Prostate gland (tissue), 2 donors: ENCODE measurements at regions not wholly inside any gene's neighbourhood (a gene's known extent, or its start where the extent isn't known, plus 50 kb on each side); places are given as distances from the start of the nearest gene placed in this dataset.

Experiments used
- POLR2A ChIP-seq: fragments of 450-650 bp; IDR thresholded peaks from one replicate; pipeline ENCODE4 v1.6.1; 2016; ENCODE audit warnings: antibody characterized with exemption, mild to moderate bottlenecking
- POLR2AphosphoS5 ChIP-seq: sonication (generic); formaldehyde crosslinking; IDR thresholded peaks from one replicate; pipeline ENCODE4 v1.6.1; 2017; ENCODE audit warnings: antibody characterized with exemption
- TF ChIP-seq, protein P1 (sequence below), 4 experiments: fragments of 200-600 bp in 2 of 4; fragments of 450-650 bp in 2 of 4; sonication (generic) in 2 of 4; IDR thresholded peaks; 1 replicate in 3 of 4; 2 replicates in 1 of 4; pipeline ENCODE4 v1.5.1; 2016 to 2019; ENCODE audit warnings: antibody characterized with exemption in 4 of 4, mild to moderate bottlenecking in 2 of 4, moderate library complexity in 2 of 4

- TF ChIP-seq, protein P1, sequence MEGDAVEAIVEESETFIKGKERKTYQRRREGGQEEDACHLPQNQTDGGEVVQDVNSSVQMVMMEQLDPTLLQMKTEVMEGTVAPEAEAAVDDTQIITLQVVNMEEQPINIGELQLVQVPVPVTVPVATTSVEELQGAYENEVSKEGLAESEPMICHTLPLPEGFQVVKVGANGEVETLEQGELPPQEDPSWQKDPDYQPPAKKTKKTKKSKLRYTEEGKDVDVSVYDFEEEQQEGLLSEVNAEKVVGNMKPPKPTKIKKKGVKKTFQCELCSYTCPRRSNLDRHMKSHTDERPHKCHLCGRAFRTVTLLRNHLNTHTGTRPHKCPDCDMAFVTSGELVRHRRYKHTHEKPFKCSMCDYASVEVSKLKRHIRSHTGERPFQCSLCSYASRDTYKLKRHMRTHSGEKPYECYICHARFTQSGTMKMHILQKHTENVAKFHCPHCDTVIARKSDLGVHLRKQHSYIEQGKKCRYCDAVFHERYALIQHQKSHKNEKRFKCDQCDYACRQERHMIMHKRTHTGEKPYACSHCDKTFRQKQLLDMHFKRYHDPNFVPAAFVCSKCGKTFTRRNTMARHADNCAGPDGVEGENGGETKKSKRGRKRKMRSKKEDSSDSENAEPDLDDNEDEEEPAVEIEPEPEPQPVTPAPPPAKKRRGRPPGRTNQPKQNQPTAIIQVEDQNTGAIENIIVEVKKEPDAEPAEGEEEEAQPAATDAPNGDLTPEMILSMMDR (IDR thresholded peaks at IDR 0.05): no peak
- no peak for TF ChIP-seq POLR2AphosphoS5
- TF ChIP-seq POLR2A: no peak
Measured at GRCh38 chr4:53886090-53886489, 178.3 kb downstream of the CHIC2 start.
